ENCODE measurements at regions not wholly inside any gene's neighbourhood (a gene's known extent, or its start where the extent isn't known, plus 50 kb on each side); places are given as distances from the start of the nearest gene placed in this dataset.

GRCh38 chr16:73505577-73505976, 457.6 kb upstream of the ZFHX3 start:
- TF ChIP-seq SIN3A (IDR thresholded peaks at IDR 0.05; ENCODE audit: borderline replicate concordance, insufficient read depth, low read depth, low read length) (no peak), CTCF (IDR thresholded peaks at IDR 0.05) (no peak), TCF7L2 (IDR thresholded peaks at IDR 0.05; ENCODE audit: low read depth, low read length) (no peak), POLR2AphosphoS5 (IDR thresholded peaks at IDR 0.05; ENCODE audit: low read depth, low read length) (no peak)
- TF ChIP-seq, protein P1, sequence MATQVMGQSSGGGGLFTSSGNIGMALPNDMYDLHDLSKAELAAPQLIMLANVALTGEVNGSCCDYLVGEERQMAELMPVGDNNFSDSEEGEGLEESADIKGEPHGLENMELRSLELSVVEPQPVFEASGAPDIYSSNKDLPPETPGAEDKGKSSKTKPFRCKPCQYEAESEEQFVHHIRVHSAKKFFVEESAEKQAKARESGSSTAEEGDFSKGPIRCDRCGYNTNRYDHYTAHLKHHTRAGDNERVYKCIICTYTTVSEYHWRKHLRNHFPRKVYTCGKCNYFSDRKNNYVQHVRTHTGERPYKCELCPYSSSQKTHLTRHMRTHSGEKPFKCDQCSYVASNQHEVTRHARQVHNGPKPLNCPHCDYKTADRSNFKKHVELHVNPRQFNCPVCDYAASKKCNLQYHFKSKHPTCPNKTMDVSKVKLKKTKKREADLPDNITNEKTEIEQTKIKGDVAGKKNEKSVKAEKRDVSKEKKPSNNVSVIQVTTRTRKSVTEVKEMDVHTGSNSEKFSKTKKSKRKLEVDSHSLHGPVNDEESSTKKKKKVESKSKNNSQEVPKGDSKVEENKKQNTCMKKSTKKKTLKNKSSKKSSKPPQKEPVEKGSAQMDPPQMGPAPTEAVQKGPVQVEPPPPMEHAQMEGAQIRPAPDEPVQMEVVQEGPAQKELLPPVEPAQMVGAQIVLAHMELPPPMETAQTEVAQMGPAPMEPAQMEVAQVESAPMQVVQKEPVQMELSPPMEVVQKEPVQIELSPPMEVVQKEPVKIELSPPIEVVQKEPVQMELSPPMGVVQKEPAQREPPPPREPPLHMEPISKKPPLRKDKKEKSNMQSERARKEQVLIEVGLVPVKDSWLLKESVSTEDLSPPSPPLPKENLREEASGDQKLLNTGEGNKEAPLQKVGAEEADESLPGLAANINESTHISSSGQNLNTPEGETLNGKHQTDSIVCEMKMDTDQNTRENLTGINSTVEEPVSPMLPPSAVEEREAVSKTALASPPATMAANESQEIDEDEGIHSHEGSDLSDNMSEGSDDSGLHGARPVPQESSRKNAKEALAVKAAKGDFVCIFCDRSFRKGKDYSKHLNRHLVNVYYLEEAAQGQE (IDR thresholded peaks at IDR 0.05; ENCODE audit: insufficient read depth in 1 of 2, low read depth in 2 of 2, low read length in 1 of 2) = no peak

Data from Panc1 (cell line).